ENCODE measurements at regions not wholly inside any gene's neighbourhood (a gene's known extent, or its start where the extent isn't known, plus 50 kb on each side); places are given as distances from the start of the nearest gene placed in this dataset.

GRCh38 chr7:84264396-84264795 is 69.8 kb upstream of the SEMA3A start:
- no peak overlapping the region for H3K4me3 ChIP-seq (ENCODE audit: low read depth in 2 of 2, low read length in 2 of 2)
- intact Hi-C loops (cut with micrococcal nuclease; ENCODE audit: unreplicated experiment) (no loop called here), in situ Hi-C loops (cut with HindIII; ENCODE audit: low pct_unique_long_range_greater_than_20kb, low sequenced_read_pairs) (no loop called here)
- no peak overlapping the region for H3K27ac ChIP-seq (ENCODE audit: low read length)
- DNase-seq (ENCODE audit: low read depth, low spot score) (no peak), ATAC-seq (no peak)
- ChIA-PET CTCF (no interaction called here), POLR2A (no interaction called here)
- H3K27me3 ChIP-seq (ENCODE audit: control insufficient read depth, insufficient read depth, low read length) = no peaks in the 10 kb centered on the region
- BruUV-seq (replicated peaks) = no TSS peak
- H3K9me3 ChIP-seq (ENCODE audit: control insufficient read depth, insufficient read depth, low read depth, low read length) = no peaks in the 10 kb centered on the region
- H3K4me1 ChIP-seq (ENCODE audit: control insufficient read depth, insufficient read depth, low read length) = no peaks in the 10 kb centered on the region
- no peak for TF ChIP-seq REST (IDR thresholded peaks at IDR 0.05; ENCODE audit: insufficient read depth in 1 of 2, low read depth in 2 of 2, low read length in 1 of 2)
- TF ChIP-seq SIN3A (IDR thresholded peaks at IDR 0.05; ENCODE audit: borderline replicate concordance, insufficient read depth, low read depth, low read length) = no peak
- TF ChIP-seq CTCF (IDR thresholded peaks at IDR 0.05) = no peak
- no peak for TF ChIP-seq POLR2AphosphoS5 (IDR thresholded peaks at IDR 0.05; ENCODE audit: low read depth, low read length)
- no peak for TF ChIP-seq TCF7L2 (IDR thresholded peaks at IDR 0.05; ENCODE audit: low read depth, low read length)
- no peaks in the 10 kb centered on the region for H3K36me3 ChIP-seq (ENCODE audit: control insufficient read depth, insufficient read depth, low read length)

- Histone ChIP-seq H3K27me3 (ENCODE audit: control insufficient read depth, insufficient read depth, low read length) (no peaks in the 10 kb centered on the region), H3K4me1 (ENCODE audit: control insufficient read depth, insufficient read depth, low read length) (no peaks in the 10 kb centered on the region), H3K36me3 (ENCODE audit: control insufficient read depth, insufficient read depth, low read length) (no peaks in the 10 kb centered on the region), H3K27ac (ENCODE audit: low read length) (no peak overlapping the region), H3K9me3 (ENCODE audit: control insufficient read depth, insufficient read depth, low read depth, low read length) (no peaks in the 10 kb centered on the region), H3K4me3 (ENCODE audit: low read depth in 2 of 2, low read length in 2 of 2) (no peak overlapping the region)
- in situ Hi-C loops (cut with HindIII; ENCODE audit: low pct_unique_long_range_greater_than_20kb, low sequenced_read_pairs) (no loop called here), intact Hi-C loops (cut with micrococcal nuclease; ENCODE audit: unreplicated experiment) (no loop called here)
- DNase-seq (ENCODE audit: low read depth, low spot score) = no peak
- no peak for TF ChIP-seq TCF7L2 (IDR thresholded peaks at IDR 0.05; ENCODE audit: low read depth, low read length)
- TF ChIP-seq POLR2AphosphoS5 (IDR thresholded peaks at IDR 0.05; ENCODE audit: low read depth, low read length) = no peak
- BruUV-seq (replicated peaks) = no TSS peak
- ATAC-seq = no peak
- ChIA-PET CTCF (no interaction called here), POLR2A (no interaction called here)
Measured at GRCh38 chr7:84263106-84263505, 68.5 kb upstream of the SEMA3A start.

- Histone ChIP-seq H3K4me1 (ENCODE audit: control insufficient read depth, insufficient read depth, low read length) (no peaks in the 10 kb centered on the region), H3K36me3 (ENCODE audit: control insufficient read depth, insufficient read depth, low read length) (no peaks in the 10 kb centered on the region), H3K4me3 (ENCODE audit: low read depth in 2 of 2, low read length in 2 of 2) (no peak overlapping the region), H3K9me3 (ENCODE audit: control insufficient read depth, insufficient read depth, low read depth, low read length) (no peaks in the 10 kb centered on the region), H3K27ac (ENCODE audit: low read length) (no peak overlapping the region), H3K27me3 (ENCODE audit: control insufficient read depth, insufficient read depth, low read length) (no peaks in the 10 kb centered on the region)
- in situ Hi-C loops (cut with HindIII; ENCODE audit: low pct_unique_long_range_greater_than_20kb, low sequenced_read_pairs) (no loop called here), intact Hi-C loops (cut with micrococcal nuclease; ENCODE audit: unreplicated experiment) (no loop called here)
- no TSS peak for BruUV-seq (replicated peaks)
- TF ChIP-seq REST (IDR thresholded peaks at IDR 0.05; ENCODE audit: insufficient read depth in 1 of 2, low read depth in 2 of 2, low read length in 1 of 2) = no peak
- no peak for TF ChIP-seq TCF7L2 (IDR thresholded peaks at IDR 0.05; ENCODE audit: low read depth, low read length)
- no peak for TF ChIP-seq POLR2AphosphoS5 (IDR thresholded peaks at IDR 0.05; ENCODE audit: low read depth, low read length)
- no peak for TF ChIP-seq CTCF (IDR thresholded peaks at IDR 0.05)
- TF ChIP-seq SIN3A (IDR thresholded peaks at IDR 0.05; ENCODE audit: borderline replicate concordance, insufficient read depth, low read depth, low read length) = no peak
- DNase-seq (ENCODE audit: low read depth, low spot score) (no peak), ATAC-seq (no peak)
- POLR2A ChIA-PET = no interaction called here
- CTCF ChIA-PET = no interaction called here
Measured at GRCh38 chr7:84261509-84261908, 66.9 kb upstream of the SEMA3A start.
